Hypothalamus (tissue), 51 donors: ENCODE measurements at regions not wholly inside any gene's neighbourhood (a gene's known extent, or its start where the extent isn't known, plus 50 kb on each side); places are given as distances from the start of the nearest gene placed in this dataset.

Experiments
- DNase-seq, 51 donors: peaks; one replicate each; lab custom pipeline; 2025; lab: John Stamatoyannopoulos, UW

DNA sequence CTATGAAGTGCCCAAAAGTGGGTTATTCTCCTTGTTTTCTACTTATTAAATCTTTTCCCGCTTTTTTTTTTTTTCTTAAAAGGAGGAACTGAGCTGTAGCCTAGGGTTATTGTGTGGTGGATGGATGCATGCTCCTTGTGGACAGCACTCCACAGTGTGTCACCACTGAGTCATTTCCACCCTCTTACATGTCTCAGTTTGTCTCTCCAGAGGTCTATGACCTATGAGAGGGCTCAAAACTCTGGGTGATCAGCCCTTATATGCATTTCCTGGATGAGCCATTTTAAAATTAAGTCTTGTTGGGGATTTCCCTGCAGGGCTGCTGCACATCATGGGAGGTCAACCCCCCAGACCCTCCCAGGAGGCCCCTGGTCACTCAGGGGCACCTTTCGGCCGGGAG, 102.2 kb upstream of the MOCS2 start:
- no peak for DNase-seq

GRCh38 chr5:53219174-53219573, 109.6 kb upstream of the MOCS2 start:
- DNase-seq = no peak

GRCh38 chr5:53219610-53220009, 110.1 kb upstream of the MOCS2 start:
- DNase-seq = no peak

DNA sequence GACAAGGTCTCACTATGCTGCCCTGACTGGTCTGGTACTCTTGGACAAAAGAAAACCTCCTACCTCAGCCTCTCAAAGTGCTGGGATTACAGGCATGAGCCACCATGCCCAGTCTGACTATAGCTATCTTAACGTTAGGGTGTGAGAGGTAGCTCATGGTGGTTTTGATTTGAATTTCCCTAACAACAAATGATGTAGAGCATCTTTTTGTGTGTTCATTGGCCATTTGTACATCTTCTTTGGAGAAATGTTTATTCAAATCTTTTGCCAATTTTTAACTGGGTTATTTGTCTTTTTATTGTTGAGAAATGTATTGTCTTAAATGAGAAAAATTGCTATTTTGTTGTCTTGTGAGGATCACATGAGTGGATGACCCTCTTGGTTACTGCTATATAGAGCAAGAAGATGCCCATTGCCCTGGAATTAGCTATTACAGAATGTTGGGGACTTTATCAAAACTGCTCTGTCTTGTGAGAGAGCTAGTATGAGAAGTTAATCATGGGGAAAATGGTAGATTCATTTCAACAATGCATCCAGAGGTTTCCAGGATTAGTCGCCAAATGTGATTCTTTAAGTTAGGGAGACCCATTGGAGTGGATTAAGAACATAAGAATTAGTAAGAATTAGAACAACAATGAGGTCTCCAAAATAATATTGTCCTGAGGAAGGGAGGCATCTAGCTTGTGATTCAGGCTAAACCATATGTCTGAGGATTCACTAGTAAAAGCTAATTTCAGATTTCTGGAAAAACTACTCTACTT, 124.3 kb upstream of the MOCS2 start:
- no peak for DNase-seq

GRCh38 chr5:53236683-53237082, 127.1 kb upstream of the MOCS2 start:
- DNase-seq = no peak

- no peak for DNase-seq
Measured at GRCh38 chr5:53237876-53238275, 128.3 kb upstream of the MOCS2 start.

DNA sequence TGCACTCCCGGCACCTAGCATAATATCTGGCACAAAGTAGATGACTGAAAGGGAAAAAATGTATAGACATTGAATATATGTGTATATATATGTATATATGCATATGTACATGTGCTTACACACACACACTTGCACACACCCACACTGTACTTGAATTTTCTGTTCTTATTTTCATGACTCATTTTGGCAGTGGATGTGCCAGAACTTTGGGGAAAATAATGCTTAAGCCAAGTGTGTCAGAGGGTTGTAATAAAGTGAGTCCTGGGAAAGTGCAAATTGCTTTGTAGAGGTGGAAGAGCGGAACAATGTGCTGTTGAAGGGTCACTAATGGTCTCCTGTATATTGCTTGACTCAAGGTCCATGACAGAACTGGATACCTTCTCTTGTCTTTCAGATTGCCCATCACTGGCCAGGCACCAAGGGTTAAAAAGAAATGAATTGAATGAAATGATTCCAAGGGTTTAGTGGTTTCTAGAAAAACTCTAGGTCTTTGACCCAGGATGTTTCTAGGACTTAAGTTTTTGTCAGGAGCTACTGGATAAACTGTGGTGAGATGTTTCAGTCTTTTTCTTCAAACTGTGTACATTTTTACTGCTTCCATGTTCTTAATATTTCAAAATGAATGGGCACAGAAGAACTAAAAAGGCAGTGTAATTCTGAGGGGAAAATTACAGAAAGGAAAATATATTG, 129.9 kb upstream of the MOCS2 start:
- DNase-seq = no peak

GRCh38 chr5:53240661-53241060, 131.1 kb upstream of the MOCS2 start:
- no peak for DNase-seq

GRCh38 chr5:53241572-53241971, 132.0 kb upstream of the MOCS2 start:
- DNase-seq = no peak

DNA sequence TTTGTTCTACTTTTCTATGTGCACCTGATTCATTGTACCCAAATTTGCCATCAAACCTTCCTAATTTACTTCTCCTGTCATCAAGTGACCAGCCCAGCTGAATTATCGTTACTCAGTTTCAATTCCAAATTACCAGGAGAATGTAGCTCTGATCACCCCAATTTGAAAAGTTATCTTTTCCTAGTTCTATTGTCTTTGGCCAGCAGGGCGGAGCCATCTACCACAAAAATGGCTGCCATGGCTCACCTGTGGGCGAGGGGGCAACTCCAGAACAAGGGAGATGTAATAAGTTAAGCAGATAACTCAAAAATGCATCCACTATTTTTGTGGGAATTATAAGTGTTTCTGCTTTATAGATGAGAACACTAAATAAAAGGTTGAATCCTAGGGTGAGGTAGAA, 133.8 kb upstream of the MOCS2 start:
- no peak for DNase-seq

- no peak for DNase-seq
Measured at GRCh38 chr5:53246042-53246836, 136.7 kb upstream of the MOCS2 start.

- no peak for DNase-seq
Measured at GRCh38 chr5:53249529-53250200, 140.1 kb upstream of the MOCS2 start.

DNA sequence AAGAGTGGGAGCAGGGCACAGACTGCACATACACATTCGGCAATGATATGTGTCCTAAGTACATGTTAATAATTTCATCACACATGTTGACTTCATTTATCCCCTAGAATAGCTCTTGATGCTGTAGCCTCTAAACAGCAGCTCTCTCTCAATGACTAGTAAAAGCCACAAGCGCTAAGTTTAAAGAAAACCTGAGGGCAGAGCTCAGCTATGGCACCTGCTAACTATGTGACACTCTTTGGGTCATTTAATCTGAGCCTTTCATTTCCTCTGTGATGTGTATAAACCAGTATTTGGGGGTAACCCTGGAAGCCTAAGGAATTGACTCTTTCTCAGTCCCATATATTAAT, 140.6 kb upstream of the MOCS2 start:
- no peak for DNase-seq

GRCh38 chr5:53253421-53253871, 143.9 kb upstream of the MOCS2 start:
- DNase-seq = no peak

GRCh38 chr5:53256746-53257145, 147.2 kb upstream of the MOCS2 start:
- DNase-seq = no peak

- DNase-seq = no peak
Measured at GRCh38 chr5:53257806-53258373, 148.3 kb upstream of the MOCS2 start.

DNA sequence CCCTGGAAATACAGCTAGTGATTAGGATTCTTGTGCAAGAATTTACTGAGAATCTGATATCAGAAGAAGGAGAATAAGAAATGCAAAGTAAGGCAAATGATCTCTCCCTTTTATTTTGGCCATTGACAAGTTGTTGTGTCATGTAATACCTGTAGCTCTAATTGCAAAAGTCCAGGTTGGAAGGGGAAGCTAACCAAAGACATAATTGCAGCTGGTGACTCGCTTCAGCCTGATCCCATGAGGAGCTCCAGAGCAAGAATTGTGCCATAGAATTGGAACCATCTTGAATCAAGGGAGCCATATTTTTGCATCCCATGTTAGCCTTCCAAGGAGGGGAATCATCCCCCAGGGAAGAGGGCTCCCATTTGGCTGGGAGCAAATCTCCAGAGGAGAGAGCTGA, 149.6 kb upstream of the MOCS2 start:
- DNase-seq = no peak

DNA sequence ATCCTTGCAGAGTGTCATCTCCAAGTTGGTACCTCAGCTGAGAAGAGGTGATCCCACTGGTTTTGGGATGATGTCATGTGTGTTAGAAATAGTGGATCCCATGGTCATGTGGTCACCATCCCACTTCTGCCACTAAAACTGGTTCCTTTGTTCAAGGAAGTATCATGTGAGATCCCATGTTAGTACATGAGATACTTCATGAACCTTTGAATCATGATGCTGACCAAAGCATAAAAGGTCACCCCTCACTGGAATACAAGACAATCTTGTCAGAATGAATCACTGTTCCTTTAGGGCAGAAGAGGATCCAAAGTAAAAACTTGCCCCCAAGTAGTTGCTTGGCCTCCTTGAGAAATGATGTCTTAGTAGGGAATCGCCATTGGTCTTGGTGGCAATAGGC, 150.9 kb upstream of the MOCS2 start:
- DNase-seq = no peak

GRCh38 chr5:53261245-53261644, 151.7 kb upstream of the MOCS2 start:
- no peak for DNase-seq

GRCh38 chr5:53262348-53262970, 152.9 kb upstream of the MOCS2 start:
- DNase-seq = no peak
